ENCODE measurements at regions not wholly inside any gene's neighbourhood (a gene's known extent, or its start where the extent isn't known, plus 50 kb on each side); places are given as distances from the start of the nearest gene placed in this dataset.
A peak's percentile ranks its signal among the peaks of the same experiment; 100 is the strongest.

DNA sequence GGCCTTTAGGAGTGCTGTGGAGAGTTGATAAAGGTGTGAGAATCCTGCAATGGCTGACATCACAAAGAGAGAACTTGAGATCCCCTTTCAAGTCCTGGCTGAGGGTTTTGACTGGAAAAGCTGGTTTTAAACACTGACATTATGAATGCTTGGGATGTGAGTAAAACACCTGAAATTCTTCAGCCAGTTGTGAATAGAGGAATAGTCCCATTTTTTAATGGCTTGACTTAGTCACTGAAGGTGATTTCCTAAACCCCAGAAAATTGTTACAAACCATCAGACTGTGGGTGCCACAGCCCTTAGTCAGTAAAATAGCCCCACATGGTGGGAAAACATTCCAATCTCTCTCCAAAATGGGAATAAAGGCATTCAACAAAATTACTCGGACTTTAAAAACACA lies 107.7 kb upstream of the LMO4 start:
- no peak for DNase-seq (ENCODE audit: low spot score)

DNA sequence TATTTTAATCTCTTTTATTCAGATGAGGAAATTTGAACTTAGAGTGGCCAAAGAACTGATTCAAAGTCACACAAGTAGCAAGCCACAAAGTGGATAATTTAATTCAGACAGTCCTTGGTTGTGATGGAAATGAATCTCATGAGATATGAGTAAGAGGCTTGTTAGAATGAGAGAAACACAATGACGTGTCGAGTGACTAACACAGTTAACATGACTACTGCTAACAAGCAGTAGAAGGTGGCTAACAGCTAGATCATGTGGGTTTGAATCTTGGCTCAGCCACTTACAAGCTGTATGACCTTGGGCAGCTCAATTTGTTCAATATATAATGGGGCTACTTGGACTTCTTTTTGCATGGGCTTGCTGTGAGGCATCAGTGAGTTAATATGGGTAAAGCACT lies 104.5 kb upstream of the LMO4 start:
- no peak for DNase-seq (ENCODE audit: low spot score)

DNA sequence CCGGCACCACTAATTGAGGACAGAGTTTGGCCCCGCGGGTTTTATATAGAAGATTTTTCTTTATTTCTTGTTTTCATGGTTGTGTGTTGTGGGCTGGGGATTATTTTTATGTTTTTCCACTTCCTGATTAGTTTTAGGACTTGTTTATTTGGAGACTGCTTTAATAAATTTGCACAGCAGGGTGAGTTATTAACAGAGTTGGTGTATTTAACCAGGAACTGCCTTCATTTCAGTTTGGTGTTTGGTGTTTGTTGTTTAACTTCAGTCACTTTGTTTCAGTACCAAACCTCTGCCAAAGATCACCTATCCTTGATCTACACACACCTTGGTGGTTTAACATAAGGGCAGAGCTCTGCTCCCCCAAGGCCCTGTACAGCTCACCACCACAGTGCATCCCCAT lies 103.5 kb upstream of the LMO4 start:
- DNase-seq (ENCODE audit: low spot score): no peak

DNA sequence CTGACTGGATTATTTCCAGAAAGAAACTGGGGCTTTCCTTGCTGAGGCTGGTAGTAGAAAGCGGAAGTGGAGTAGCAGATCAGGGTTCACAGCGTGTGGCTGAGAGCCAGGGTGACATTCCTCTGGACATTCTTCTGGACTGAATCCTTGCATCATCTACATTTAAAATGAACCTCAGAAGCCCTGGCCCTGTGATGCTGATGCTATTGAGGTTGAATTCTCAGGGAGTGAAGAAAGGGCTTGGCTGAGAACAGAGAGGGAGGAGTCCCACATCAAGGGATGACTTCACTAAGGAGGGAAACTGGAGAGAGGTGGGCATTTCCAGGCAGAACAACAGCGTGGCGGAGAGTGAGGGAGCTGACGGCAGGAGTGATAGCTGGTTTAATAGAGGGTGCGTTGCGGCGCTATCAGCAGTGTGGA lies 102.3 kb upstream of the LMO4 start:
- DNase-seq (ENCODE audit: low spot score): peak; percentile 85

DNA sequence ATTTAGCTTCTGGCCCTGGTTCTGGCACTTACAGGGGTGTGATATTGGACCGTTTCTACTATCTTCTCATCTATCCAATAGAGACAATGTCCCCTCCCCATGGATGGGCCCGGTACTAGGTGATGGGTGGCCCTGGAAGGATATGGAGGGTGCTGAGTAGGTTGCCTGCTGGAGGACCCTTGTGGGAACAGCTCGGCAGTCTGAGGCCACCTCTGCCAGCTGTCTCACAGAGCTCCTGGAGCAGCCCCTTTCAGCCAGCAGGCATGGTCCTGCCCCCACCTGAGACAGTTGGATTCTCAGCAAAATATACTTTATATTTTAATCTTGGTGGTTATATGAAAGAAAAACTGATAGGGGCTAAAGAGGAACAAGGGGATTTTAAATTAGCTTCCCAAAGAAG lies 101.0 kb upstream of the LMO4 start:
- DNase-seq (ENCODE audit: low spot score): no peak

DNA sequence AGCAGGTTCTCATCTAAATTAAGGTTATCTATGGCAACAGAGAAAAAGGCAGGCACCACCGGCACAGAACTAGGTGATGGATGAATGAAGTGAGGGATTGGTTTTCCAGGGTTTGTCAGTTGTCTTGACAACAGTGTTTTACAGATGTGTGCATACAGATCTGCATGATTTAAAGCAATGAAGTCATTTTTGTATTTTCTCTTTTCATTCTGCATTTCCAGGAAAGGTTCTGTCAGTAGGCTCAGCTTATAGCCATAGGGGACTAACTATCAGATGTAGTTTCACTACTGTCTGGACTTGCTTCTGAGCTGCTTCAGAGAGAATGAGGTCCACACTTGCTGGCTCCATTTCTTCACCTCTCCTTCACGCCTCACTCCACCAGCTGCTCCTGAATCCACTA lies 98.2 kb upstream of the LMO4 start:
- no peak for DNase-seq (ENCODE audit: low spot score)

DNA sequence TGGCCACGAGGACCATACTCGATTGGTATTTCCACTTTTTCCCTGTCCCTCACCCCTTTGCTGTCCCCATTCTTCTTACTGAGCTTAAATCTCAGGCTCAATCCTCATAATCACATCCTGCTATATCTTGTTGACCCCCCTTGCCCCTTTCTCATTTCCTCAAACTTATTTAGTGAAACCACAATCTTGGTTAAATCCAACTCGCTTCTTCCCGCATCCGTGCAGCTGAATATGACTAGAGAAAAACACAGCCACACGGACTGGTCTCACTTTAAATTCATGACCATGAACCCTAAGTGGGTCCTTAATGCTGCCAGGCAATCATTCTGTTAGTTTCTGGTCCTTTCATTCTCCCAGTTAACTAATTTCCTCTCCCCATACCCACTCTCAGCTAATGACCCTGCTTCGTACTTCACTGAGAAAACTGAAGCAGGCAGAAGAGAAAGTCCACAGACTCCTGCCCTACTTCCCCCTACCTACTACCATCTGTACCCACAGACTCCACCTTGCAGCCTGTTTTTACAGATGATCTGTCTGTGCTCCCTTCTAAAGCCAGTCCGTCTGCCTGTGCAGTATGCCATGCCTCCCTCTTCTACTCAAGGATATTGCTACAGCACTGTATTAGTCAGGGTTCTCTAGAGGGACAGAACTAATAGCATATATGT lies 96.8 kb upstream of the LMO4 start:
- DNase-seq (ENCODE audit: low spot score): no peak

DNA sequence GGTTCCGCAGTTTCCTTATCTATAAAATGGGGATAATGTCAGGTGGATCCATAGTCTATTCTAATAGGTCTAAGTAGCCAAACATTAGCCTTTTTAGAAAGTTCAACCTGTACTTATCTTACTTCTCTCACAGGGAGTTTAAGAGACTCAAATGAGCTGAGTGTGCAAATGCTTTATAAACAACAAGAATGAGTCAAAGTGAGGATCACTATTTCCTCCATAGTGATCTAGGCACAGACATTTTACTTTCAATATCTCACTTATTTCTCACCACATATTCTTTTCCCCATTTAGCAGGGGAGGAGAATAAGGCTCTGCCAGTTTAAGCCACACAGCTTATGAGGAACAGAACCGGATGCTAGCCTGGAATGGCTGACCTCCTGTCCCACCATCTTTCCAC lies 92.1 kb upstream of the LMO4 start:
- DNase-seq (ENCODE audit: low spot score): no peak

DNA sequence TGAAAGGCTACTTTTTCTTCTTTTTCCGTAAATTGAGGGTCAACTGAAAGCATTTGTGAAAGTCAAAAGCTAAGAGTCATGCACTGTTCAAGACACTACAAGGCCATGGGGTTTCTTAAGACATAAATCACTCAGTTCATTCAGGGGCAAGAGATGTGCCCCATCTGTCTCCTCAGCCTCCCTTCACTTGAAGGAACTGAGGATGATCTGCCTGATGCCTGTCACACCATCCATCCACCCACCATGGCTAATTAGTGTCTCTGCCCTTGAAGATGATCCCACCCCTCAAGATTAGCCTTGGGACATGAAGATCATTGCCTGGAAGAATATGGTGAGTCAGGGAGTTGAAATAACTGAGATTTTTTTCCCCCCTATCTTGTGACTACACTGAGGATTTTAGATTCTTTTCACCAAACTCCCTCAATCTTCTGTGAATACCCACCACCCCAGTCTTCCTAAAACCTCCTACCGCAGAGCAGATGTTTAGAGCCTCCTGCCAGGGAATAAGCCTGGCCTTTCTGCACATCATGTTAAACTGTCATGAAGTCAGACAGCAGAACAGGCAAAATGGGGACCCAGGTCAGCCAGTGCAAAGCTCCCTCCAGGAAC lies 88.6 kb upstream of the LMO4 start:
- no peak for DNase-seq (ENCODE audit: low spot score)

DNA sequence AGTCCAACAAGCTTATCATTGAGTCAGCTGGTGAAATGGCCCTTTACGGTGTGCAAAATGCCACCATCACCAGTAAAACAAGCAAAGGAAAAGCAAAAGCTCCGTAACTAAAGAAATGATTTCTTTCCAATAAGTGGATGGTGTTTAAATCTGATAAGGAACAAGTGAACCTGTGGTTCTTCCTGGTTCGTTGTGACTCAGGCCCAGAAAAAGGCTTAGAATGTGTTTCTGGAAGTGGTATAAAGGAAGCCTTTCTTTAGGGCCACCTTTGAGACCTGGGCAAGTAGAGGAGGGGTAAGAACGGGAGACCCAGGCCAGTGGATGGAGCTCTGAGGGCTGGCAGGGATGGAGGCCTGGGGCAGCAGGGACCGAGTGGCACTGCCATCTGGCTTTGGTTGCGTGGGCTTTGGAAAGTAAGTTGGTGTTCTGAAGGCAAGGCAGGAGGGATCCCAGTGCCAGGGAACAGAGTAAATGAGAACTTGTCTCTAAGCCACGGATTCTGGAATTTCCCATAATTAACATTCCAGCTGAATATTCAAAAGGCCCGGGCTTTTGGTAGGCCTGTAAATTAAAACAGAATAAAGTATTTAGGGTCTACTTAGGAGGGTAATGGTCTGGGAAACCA lies 87.9 kb upstream of the LMO4 start:
- no peak for DNase-seq (ENCODE audit: low spot score)

DNA sequence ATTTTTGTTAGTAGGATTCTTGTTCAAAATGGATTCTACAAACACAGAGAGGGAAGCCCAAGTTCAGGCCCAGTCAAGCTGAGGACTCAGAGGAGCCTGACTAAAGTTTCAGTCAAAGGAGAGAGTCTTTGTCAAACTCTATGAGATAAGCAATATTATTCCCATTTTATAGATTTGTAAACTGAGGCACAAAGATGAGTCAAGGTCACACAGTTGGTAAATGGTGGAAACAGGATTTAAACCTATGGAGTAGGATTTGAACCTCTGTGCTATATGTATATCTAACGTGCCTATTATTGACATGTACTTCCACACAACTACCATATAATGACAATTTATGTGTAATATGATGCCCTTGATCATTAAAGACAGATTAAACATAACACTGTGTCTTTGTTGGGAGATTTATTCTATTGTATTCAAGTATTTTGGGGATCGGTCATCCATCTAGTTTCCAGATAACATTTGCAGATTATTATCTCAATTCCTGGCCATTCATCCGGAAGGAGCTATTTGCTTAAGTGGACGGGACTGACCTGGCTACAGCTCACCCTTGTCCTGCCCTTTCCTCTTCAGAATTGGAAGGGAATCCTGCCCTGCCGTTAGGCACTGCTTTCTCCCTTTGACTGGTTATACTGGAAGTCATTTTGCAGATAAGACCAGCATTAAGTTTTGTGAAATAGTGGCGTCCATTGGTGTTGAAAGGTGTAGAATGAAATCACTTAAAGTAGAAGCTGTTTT lies 86.1 kb upstream of the LMO4 start:
- no peak for DNase-seq (ENCODE audit: low spot score)

DNA sequence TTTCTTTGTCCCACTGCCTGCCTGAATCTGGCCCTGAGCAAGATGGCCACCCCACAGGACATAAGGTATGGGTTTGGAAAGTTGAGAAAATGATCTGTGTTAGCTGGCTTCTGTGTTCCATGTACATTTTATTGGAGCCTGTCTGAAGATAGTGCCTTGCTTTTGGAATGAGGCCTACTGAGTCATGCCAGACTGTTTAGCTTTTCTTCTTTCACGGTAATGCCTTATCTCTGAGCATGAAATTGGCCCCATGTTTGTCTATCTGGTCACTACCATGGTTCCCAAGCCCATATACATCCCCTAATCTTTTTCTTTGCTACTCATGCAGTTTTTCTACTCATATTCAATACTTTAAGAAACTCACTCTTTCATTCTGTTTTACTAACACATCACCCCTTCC lies 85.1 kb upstream of the LMO4 start:
- DNase-seq (ENCODE audit: low spot score): no peak

DNA sequence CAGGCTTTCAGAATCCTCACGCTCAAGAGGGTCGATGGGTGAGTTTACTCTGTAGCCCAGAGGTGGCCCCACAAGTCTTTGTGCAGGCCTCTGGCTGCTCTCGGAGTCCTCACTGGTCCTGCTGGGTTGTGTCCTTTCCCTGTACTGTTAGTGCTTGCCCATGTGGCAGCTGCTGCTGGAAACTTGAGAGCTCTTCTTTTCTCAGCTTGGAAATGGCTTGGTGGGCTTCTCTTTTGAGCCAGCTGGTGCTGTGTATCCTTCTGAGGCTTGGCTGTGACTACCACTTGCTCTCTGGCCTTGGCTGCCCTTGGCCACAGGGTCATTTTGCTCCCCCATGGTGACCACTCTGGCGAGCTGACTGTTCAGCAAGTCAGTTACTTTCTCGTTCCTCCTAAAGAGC lies 82.2 kb upstream of the LMO4 start:
- DNase-seq (ENCODE audit: low spot score): no peak

DNA sequence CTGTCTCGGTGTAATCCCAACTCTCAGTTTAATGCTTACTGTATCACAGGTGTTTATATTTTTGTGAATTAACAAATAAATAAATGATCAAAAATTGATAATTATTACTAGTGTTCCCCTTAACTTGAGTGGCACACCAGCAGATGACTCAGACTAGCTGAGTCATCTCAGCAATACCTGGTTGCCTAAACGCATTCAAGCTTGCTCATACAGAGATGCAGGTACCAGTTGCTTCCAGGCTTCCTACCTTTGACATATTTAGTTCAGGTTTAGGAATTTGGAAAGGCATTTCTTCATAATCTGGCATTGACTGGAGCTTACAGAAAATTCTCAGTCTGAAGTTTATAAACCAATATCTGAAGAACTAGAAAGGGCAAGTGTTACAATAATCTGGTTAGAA lies 78.9 kb upstream of the LMO4 start:
- DNase-seq (ENCODE audit: low spot score): no peak

DNA sequence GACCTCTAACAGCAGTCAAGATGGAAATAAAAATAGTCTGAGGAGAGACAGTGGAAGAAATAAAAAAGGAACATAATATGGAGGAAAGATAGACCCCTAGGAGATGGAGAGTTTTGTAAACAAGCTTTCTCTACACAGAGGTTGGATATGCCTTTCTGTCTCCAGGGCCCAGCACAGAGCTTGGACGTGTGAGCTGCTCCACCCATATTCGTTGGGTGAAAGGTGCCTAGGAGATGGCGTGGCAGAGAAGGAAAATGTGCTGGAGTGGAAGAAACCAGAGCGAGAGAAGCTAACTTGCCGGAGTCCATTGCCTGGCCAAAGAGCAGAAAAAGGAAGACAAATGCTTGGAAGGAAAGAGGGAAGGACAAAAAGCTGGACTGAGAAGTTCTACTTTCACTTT lies 78.3 kb upstream of the LMO4 start:
- no peak for DNase-seq (ENCODE audit: low spot score)

DNA sequence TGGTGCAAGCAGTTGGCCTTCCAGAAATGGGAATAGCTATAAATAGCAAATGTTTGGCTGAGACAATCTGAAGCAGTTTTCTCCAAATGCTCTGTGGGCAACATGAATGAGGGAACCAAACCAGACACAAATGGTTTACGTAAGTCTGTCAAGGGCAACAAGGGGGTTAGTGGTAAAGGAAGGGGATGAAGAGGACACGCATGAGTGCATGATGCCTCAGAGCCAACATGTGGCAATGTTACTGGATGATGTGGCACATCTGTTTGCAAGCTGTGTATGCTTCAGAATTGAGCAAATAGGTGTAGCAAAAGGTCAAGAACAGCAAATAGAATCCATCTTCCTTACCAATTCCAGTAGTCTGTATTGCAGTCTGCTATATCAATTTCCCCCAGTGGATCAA lies 76.3 kb upstream of the LMO4 start:
- DNase-seq (ENCODE audit: low spot score): no peak

DNA sequence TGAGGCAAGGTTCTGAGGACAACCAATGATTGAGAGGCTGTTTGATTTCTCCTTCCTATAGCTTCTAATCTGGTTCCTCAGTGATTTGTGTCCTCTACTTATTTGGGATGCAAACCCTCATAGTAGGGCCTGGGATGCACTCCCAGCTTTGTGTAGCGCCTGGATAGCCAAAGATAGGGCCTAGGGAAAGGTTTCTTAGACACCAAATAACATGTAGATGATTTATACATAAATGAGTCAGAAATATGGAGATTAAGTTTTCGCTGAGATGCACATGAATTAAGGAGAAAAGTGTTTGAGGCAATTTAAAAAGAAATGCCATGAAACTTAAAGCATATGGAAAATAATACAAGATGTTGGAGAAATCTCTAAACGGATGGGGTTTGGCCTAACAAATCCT lies 66.0 kb upstream of the LMO4 start:
- DNase-seq (ENCODE audit: low spot score): no peak

DNA sequence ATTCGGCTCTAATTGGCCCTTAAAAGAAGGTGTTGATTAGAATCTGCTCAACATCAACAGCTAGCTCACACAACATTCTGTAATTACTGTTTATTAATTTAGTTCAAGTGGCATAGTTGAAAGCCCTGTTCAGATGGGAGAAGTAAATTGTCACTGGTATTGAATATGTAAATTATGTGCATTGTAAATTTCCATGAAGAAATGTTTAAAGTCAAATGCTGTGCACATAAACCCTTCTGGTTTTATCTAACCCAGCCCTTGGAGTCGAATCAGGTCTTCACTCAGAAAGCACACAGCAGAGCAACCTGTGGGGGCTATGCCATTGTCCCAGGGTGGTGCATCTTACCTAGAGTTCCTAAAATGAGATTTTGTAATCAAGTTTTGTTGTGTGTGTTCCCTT lies 65.4 kb upstream of the LMO4 start:
- no peak for DNase-seq (ENCODE audit: low spot score)

DNA sequence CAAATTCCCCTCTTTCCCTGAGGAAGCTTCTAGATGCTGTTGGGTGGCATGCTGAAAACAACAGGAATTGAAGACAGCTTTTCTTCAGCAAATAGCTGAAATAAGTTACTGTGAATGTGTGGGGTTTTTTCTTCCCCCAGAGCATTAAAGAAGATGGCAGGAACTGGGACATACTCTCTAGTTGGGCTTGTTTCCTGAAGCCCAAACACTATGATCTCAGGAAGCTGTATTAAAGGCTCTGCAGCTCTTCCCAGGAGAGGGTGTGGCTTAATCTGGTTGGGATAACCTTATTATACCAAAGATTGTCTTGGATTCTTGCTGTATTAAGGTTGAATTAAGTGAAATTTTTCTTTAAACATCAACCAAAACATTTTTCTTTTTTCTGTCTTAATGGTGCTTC lies 64.9 kb upstream of the LMO4 start:
- DNase-seq (ENCODE audit: low spot score): no peak

DNA sequence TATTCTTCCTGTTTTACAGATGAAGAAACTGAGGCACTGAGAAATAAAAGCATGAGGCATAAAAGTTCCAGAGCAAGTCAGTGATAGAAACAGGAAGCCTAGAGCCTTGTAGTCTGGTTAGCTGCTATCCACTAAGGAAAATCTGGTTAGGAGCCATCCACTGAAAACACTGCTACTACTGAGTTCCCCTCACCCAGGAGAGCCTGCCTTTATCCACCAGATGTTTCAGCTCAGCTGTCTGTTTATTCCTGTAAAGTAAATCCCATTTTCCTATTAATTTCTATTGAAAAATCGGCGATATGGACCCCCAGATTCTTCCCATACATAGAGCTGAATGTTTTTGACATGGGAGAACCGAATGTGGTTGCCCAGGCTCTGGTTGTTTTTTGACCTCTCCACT lies 63.7 kb upstream of the LMO4 start:
- no peak for DNase-seq (ENCODE audit: low spot score)

DNA sequence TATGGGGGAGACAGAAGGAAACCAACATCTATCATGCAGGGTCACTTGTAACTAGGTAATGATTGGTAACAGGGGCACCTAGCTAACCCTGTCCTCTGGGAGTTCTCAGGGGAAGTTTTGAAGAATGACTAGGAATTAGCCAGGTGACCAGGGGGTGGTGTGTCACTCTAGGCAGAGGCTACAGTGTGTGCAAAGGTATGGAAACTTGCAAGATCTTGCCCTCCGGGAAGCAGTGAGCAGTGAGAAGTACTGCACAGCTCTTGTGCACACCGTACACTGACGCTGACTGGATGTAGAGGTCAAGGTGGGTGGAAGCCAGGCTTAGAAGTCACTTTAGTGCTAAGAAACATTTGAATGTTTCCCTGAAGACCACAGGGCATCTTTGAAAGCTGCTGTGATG lies 62.9 kb upstream of the LMO4 start:
- no peak for DNase-seq (ENCODE audit: low spot score)

DNA sequence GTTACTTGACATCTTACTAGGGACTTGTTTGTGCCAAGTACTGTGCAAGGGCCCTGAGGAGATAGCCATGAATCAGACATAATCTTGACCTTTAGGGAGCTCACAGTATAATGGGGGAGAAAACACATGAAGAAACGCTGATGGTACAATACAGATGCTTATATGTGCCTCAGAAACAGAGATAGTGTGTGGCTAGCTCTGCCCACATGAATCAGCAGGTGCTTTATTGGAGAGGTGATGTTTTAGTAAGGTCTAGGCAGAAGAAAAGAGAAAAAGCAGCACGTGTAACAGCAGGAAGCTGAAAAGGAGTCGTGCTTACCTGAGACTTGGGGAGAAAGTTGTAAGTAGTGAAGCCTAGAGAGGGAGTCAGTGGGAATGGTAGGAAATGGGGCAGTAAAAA lies 60.6 kb upstream of the LMO4 start:
- no peak for DNase-seq (ENCODE audit: low spot score)

DNA sequence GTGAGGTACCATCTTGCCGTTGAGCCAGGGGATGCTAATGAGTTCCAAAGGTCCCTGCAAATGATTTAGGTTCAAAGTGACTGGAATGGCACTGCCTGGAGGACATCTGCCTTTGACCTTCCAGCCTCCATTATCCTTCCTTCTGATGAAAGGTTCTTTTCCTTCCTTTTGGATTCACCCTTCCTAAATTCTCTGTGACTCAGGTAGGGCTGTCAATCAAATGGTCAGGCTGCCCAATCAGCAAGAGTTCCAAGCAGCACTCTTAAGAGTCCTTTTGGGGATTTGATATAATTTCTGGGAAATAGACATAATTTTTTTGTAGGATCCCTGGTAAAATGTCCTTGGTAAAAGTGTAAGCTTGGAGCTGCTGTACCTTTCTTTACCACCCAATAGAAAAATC lies 58.8 kb upstream of the LMO4 start:
- DNase-seq (ENCODE audit: low spot score): no peak

Measured in mucosa of gallbladder (tissue), 1 donor.